ENCODE measurements at regions not wholly inside any gene's neighbourhood (a gene's known extent, or its start where the extent isn't known, plus 50 kb on each side); places are given as distances from the start of the nearest gene placed in this dataset.
"Not testable (repeated sequence)": the region's sequence is repeated elsewhere in the genome, so short reads cannot be mapped to it uniquely, and the experiment has no call there.

- H3K27ac Mint-ChIP-seq (ENCODE audit: unreplicated experiment): no peak overlapping the region
- H3K9me3 Mint-ChIP-seq (ENCODE audit: unreplicated experiment): no peaks in the 10 kb centered on the region
- H3K27me3 Mint-ChIP-seq (ENCODE audit: insufficient read depth, unreplicated experiment): no peaks in the 10 kb centered on the region
- H3K27me3 ChIP-seq (replicated peaks; ENCODE audit: control insufficient read depth, insufficient read depth, low read length): no peaks in the 10 kb centered on the region
- CTCF ChIA-PET: no interaction called here
- H3K9me3 ChIP-seq: no peaks in the 10 kb centered on the region
- no peak for TF ChIP-seq CTCF (IDR thresholded peaks at IDR 0.05; ENCODE audit: insufficient read depth in 1 of 2, low read depth in 1 of 2, low read length in 1 of 2, severe bottlenecking in 1 of 2, unreplicated experiment in 1 of 2)
- intact Hi-C loops (cut with micrococcal nuclease; ENCODE audit: unreplicated experiment): no loop called here
- no peaks in the 10 kb centered on the region for H3K36me3 Mint-ChIP-seq (ENCODE audit: insufficient read depth, unreplicated experiment)
- peaks cover 6% of the 10 kb centered on the region for H3K4me1 Mint-ChIP-seq (ENCODE audit: low read depth, unreplicated experiment)
- no TSS peak for BruUV-seq (replicated peaks)
- POLR2A ChIA-PET: no interaction called here
- no peaks in the 10 kb centered on the region for H3K4me1 ChIP-seq
- H3K4me3 ChIP-seq (ENCODE audit: low read depth, low read length): no peak overlapping the region
- H3K36me3 ChIP-seq (ENCODE audit: control insufficient read depth, insufficient read depth, low read length): no peaks in the 10 kb centered on the region
- no peak overlapping the region for H3K4me3 Mint-ChIP-seq (ENCODE audit: unreplicated experiment)
- no peak for DNase-seq
Measured at GRCh38 chr1:173392895-173393658, 84.1 kb upstream of the PRDX6 start.

GRCh38 chr1:173393659-173394000 lies 83.5 kb upstream of the PRDX6 start:
- peaks cover 6% of the 10 kb centered on the region for H3K4me1 Mint-ChIP-seq (ENCODE audit: low read depth, unreplicated experiment)
- ChIA-PET POLR2A (no interaction called here), CTCF (no interaction called here)
- H3K36me3 ChIP-seq (ENCODE audit: control insufficient read depth, insufficient read depth, low read length): no peaks in the 10 kb centered on the region
- no peak overlapping the region for H3K4me3 ChIP-seq (ENCODE audit: low read depth, low read length)
- no peaks in the 10 kb centered on the region for H3K27me3 Mint-ChIP-seq (ENCODE audit: insufficient read depth, unreplicated experiment)
- no peaks in the 10 kb centered on the region for H3K4me1 ChIP-seq
- no peak overlapping the region for H3K27ac Mint-ChIP-seq (ENCODE audit: unreplicated experiment)
- intact Hi-C loops (cut with micrococcal nuclease; ENCODE audit: unreplicated experiment): no loop called here
- TF ChIP-seq CTCF (IDR thresholded peaks at IDR 0.05; ENCODE audit: insufficient read depth in 1 of 2, low read depth in 1 of 2, low read length in 1 of 2, severe bottlenecking in 1 of 2, unreplicated experiment in 1 of 2): no peak
- H3K36me3 Mint-ChIP-seq (ENCODE audit: insufficient read depth, unreplicated experiment): no peaks in the 10 kb centered on the region
- no peak for DNase-seq
- no peak overlapping the region for H3K4me3 Mint-ChIP-seq (ENCODE audit: unreplicated experiment)
- H3K9me3 Mint-ChIP-seq (ENCODE audit: unreplicated experiment): no peaks in the 10 kb centered on the region
- H3K27me3 ChIP-seq (replicated peaks; ENCODE audit: control insufficient read depth, insufficient read depth, low read length): no peaks in the 10 kb centered on the region
- BruUV-seq (replicated peaks): no TSS peak
- H3K9me3 ChIP-seq: no peaks in the 10 kb centered on the region

GRCh38 chr1:173394813-173395212 lies 82.3 kb upstream of the PRDX6 start:
- H3K9me3 Mint-ChIP-seq (ENCODE audit: unreplicated experiment); H3K27me3 Mint-ChIP-seq (ENCODE audit: insufficient read depth, unreplicated experiment); H3K4me3 Mint-ChIP-seq (ENCODE audit: unreplicated experiment); POLR2A ChIA-PET; H3K36me3 ChIP-seq (ENCODE audit: control insufficient read depth, insufficient read depth, low read length); H3K27me3 ChIP-seq (replicated peaks; ENCODE audit: control insufficient read depth, insufficient read depth, low read length); intact Hi-C loops (cut with micrococcal nuclease; ENCODE audit: unreplicated experiment); H3K9me3 ChIP-seq; H3K4me1 ChIP-seq; H3K4me1 Mint-ChIP-seq (ENCODE audit: low read depth, unreplicated experiment); DNase-seq; H3K36me3 Mint-ChIP-seq (ENCODE audit: insufficient read depth, unreplicated experiment); BruUV-seq (replicated peaks); CTCF ChIA-PET; H3K4me3 ChIP-seq (ENCODE audit: low read depth, low read length); H3K27ac Mint-ChIP-seq (ENCODE audit: unreplicated experiment): not testable (repeated sequence)

- no TSS peak for BruUV-seq (replicated peaks)
- Mint-ChIP-seq H3K4me3 (ENCODE audit: unreplicated experiment) (no peak overlapping the region), H3K36me3 (ENCODE audit: insufficient read depth, unreplicated experiment) (no peaks in the 10 kb centered on the region), H3K4me1 (ENCODE audit: low read depth, unreplicated experiment) (peaks cover 6% of the 10 kb centered on the region), H3K9me3 (ENCODE audit: unreplicated experiment) (no peaks in the 10 kb centered on the region), H3K27ac (ENCODE audit: unreplicated experiment) (no peak overlapping the region), H3K27me3 (ENCODE audit: insufficient read depth, unreplicated experiment) (no peaks in the 10 kb centered on the region)
- Histone ChIP-seq H3K36me3 (ENCODE audit: control insufficient read depth, insufficient read depth, low read length) (no peaks in the 10 kb centered on the region), H3K4me1 (no peaks in the 10 kb centered on the region), H3K27me3 (replicated peaks; ENCODE audit: control insufficient read depth, insufficient read depth, low read length) (no peaks in the 10 kb centered on the region), H3K9me3 (no peaks in the 10 kb centered on the region), H3K4me3 (ENCODE audit: low read depth, low read length) (no peak overlapping the region)
- POLR2A ChIA-PET: no interaction called here
- intact Hi-C loops (cut with micrococcal nuclease; ENCODE audit: unreplicated experiment): no loop called here
- no peak for TF ChIP-seq CTCF (IDR thresholded peaks at IDR 0.05; ENCODE audit: insufficient read depth in 1 of 2, low read depth in 1 of 2, low read length in 1 of 2, severe bottlenecking in 1 of 2, unreplicated experiment in 1 of 2)
- no peak for DNase-seq
- CTCF ChIA-PET: no interaction called here
Measured at GRCh38 chr1:173395762-173396161, 81.4 kb upstream of the PRDX6 start.
